ENCODE measurements at regions not wholly inside any gene's neighbourhood (a gene's known extent, or its start where the extent isn't known, plus 50 kb on each side); places are given as distances from the start of the nearest gene placed in this dataset.
"Not testable (repeated sequence)": the region's sequence is repeated elsewhere in the genome, so short reads cannot be mapped to it uniquely, and the experiment has no call there.

- 0 out of 2 replicates have a peak, but pooled peaks cover 10% of the 10 kb centered on the region for H3K4me1 ChIP-seq
- no peak overlapping the region for H3K4me2 ChIP-seq
- H4K20me1 ChIP-seq = no peaks in the 10 kb centered on the region
- H3K9me3 ChIP-seq = no peaks in the 10 kb centered on the region
- H3K27ac ChIP-seq = no peak overlapping the region
- no peaks in the 10 kb centered on the region for H3K27me3 ChIP-seq
- no peak overlapping the region for H3K9ac ChIP-seq
- no peaks in the 10 kb centered on the region for H3K36me3 ChIP-seq
- H3K4me3 ChIP-seq = no peak overlapping the region
- no peak for TF ChIP-seq Cebpa-rat (IDR thresholded peaks at IDR 0.05)
Measured at GRCh38 chr6:80969439-80969838, 783.0 kb downstream of the TENT5A start.

GRCh38 chr6:80967609-80968008, 784.9 kb downstream of the TENT5A start:
- TF ChIP-seq Cebpa-rat (IDR thresholded peaks at IDR 0.05) = no peak
- Histone ChIP-seq H3K36me3 (no peaks in the 10 kb centered on the region), H3K4me3 (no peak overlapping the region), H3K27ac (no peak overlapping the region), H4K20me1 (no peaks in the 10 kb centered on the region), H3K9ac (no peak overlapping the region), H3K9me3 (no peaks in the 10 kb centered on the region), H3K27me3 (no peaks in the 10 kb centered on the region), H3K4me2 (peak overlapping the region; percentile 24), H3K4me1 (0 out of 2 replicates have a peak, but pooled peaks cover 10% of the 10 kb centered on the region)

GRCh38 chr6:80962382-80962781, 790.1 kb downstream of the TENT5A start:
- no peak for TF ChIP-seq Cebpa-rat (IDR thresholded peaks at IDR 0.05)
- Histone ChIP-seq H4K20me1 (no peaks in the 10 kb centered on the region), H3K4me2 (no peak overlapping the region), H3K9me3 (no peaks in the 10 kb centered on the region), H3K4me1 (0 out of 2 replicates have a peak, but pooled peaks cover 2% of the 10 kb centered on the region), H3K4me3 (no peak overlapping the region), H3K9ac (no peak overlapping the region), H3K27ac (no peak overlapping the region), H3K36me3 (no peaks in the 10 kb centered on the region), H3K27me3 (no peaks in the 10 kb centered on the region)

- Histone ChIP-seq H3K36me3 (no peaks in the 10 kb centered on the region), H3K9me3 (no peaks in the 10 kb centered on the region), H3K4me3 (no peak overlapping the region), H3K9ac (no peak overlapping the region), H3K4me1 (no peaks in the 10 kb centered on the region), H3K27ac (no peak overlapping the region), H3K4me2 (no peak overlapping the region), H4K20me1 (no peaks in the 10 kb centered on the region), H3K27me3 (no peaks in the 10 kb centered on the region)
- no peak for TF ChIP-seq Cebpa-rat (IDR thresholded peaks at IDR 0.05)
Measured at GRCh38 chr6:80961166-80961565, 791.3 kb downstream of the TENT5A start.

GRCh38 chr6:80959034-80959433, 793.4 kb downstream of the TENT5A start:
- no peak overlapping the region for H3K27ac ChIP-seq
- TF ChIP-seq Cebpa-rat (IDR thresholded peaks at IDR 0.05) = no peak
- no peaks in the 10 kb centered on the region for H3K4me1 ChIP-seq
- no peaks in the 10 kb centered on the region for H3K36me3 ChIP-seq
- H3K9ac ChIP-seq = no peak overlapping the region
- no peaks in the 10 kb centered on the region for H3K9me3 ChIP-seq
- H3K27me3 ChIP-seq = no peaks in the 10 kb centered on the region
- H3K4me2 ChIP-seq = no peak overlapping the region
- H3K4me3 ChIP-seq = no peak overlapping the region
- H4K20me1 ChIP-seq = no peaks in the 10 kb centered on the region

GRCh38 chr6:80956898-80957297, 795.6 kb downstream of the TENT5A start:
- Histone ChIP-seq H3K9me3 (no peaks in the 10 kb centered on the region), H4K20me1 (no peaks in the 10 kb centered on the region), H3K4me1 (no peaks in the 10 kb centered on the region), H3K4me3 (no peak overlapping the region), H3K9ac (no peak overlapping the region), H3K27me3 (no peaks in the 10 kb centered on the region), H3K27ac (no peak overlapping the region), H3K36me3 (no peaks in the 10 kb centered on the region), H3K4me2 (no peak overlapping the region)
- no peak for TF ChIP-seq Cebpa-rat (IDR thresholded peaks at IDR 0.05)

GRCh38 chr6:80952479-80952878, 800.0 kb downstream of the TENT5A start:
- H3K9me3 ChIP-seq, H3K27ac ChIP-seq, H3K9ac ChIP-seq, H4K20me1 ChIP-seq, H3K4me3 ChIP-seq, H3K27me3 ChIP-seq, H3K4me1 ChIP-seq, H3K4me2 ChIP-seq, H3K36me3 ChIP-seq: not testable (repeated sequence)

GRCh38 chr6:80946402-80946801, 806.1 kb downstream of the TENT5A start:
- Histone ChIP-seq H4K20me1 (no peaks in the 10 kb centered on the region), H3K27me3 (no peaks in the 10 kb centered on the region), H3K9me3 (no peaks in the 10 kb centered on the region), H3K4me1 (no peaks in the 10 kb centered on the region), H3K4me2 (no peak overlapping the region), H3K9ac (no peak overlapping the region), H3K36me3 (no peaks in the 10 kb centered on the region), H3K27ac (no peak overlapping the region), H3K4me3 (no peak overlapping the region)
- TF ChIP-seq Cebpa-rat (IDR thresholded peaks at IDR 0.05) = no peak

- Histone ChIP-seq H4K20me1 (no peaks in the 10 kb centered on the region), H3K4me2 (no peak overlapping the region)
Measured at GRCh38 chr6:80942911-80943310, 809.6 kb downstream of the TENT5A start.

GRCh38 chr6:80940976-80941375, 811.5 kb downstream of the TENT5A start:
- no peaks in the 10 kb centered on the region for H3K27me3 ChIP-seq
- H4K20me1 ChIP-seq = no peaks in the 10 kb centered on the region
- no peaks in the 10 kb centered on the region for H3K9me3 ChIP-seq
- H3K36me3 ChIP-seq = no peaks in the 10 kb centered on the region
- H3K4me2 ChIP-seq = no peak overlapping the region
- H3K4me3 ChIP-seq = no peak overlapping the region
- no peak overlapping the region for H3K27ac ChIP-seq
- H3K4me1 ChIP-seq = no peaks in the 10 kb centered on the region
- no peak for TF ChIP-seq Cebpa-rat (IDR thresholded peaks at IDR 0.05)
- no peak overlapping the region for H3K9ac ChIP-seq

More at GRCh38 chr6:80942911-80943310, 809.6 kb downstream of the TENT5A start:
- no peaks in the 10 kb centered on the region for H3K4me1 ChIP-seq
- TF ChIP-seq Cebpa-rat (IDR thresholded peaks at IDR 0.05) = no peak
- H3K9ac ChIP-seq = no peak overlapping the region
- H3K36me3 ChIP-seq = no peaks in the 10 kb centered on the region
- H3K27ac ChIP-seq = no peak overlapping the region
- no peaks in the 10 kb centered on the region for H3K9me3 ChIP-seq
- no peak overlapping the region for H3K4me3 ChIP-seq
- no peaks in the 10 kb centered on the region for H3K27me3 ChIP-seq

GRCh38 chr6:80940571-80940970, 811.9 kb downstream of the TENT5A start:
- no peaks in the 10 kb centered on the region for H3K9me3 ChIP-seq
- H3K36me3 ChIP-seq = no peaks in the 10 kb centered on the region
- H3K4me1 ChIP-seq = no peaks in the 10 kb centered on the region
- TF ChIP-seq Cebpa-rat (IDR thresholded peaks at IDR 0.05) = no peak
- H3K27me3 ChIP-seq = no peaks in the 10 kb centered on the region
- H3K27ac ChIP-seq = no peak overlapping the region
- H3K9ac ChIP-seq = no peak overlapping the region
- no peak overlapping the region for H3K4me3 ChIP-seq
- no peaks in the 10 kb centered on the region for H4K20me1 ChIP-seq
- H3K4me2 ChIP-seq = no peak overlapping the region
